Neural cell (in vitro differentiated cells): ENCODE measurements at regions not wholly inside any gene's neighbourhood (a gene's known extent, or its start where the extent isn't known, plus 50 kb on each side); places are given as distances from the start of the nearest gene placed in this dataset.

Experiments used
- H2AFZ ChIP-seq: fragments of 200-600, 300-800 bp; sonication (generic), shearing (Covaris generic); 2 replicates; pipeline ENCODE4 v1.6.0; 2014; ENCODE audit warnings: low read depth, mild to moderate bottlenecking, antibody characterized with exemption, low read length, moderate library complexity
- H3F3A ChIP-seq: fragments of 200-600 bp; shearing (Covaris generic); 2 replicates; pipeline ENCODE4 v1.6.1; 2016; ENCODE audit warnings: mild to moderate bottlenecking, moderate library complexity, mixed read lengths, antibody characterized with exemption, low read length; ENCODE audit not compliant: insufficient read depth, poor library complexity, severe bottlenecking
- H3K27ac ChIP-seq: fragments of 200-600, 300-800 bp; sonication (generic), shearing (Covaris generic); 2 replicates; pipeline ENCODE4 v1.5.1; 2014; ENCODE audit warnings: mild to moderate bottlenecking, low read length, moderate library complexity
- H3K27me3 ChIP-seq: fragments of 300-800, 200-600 bp; sonication (generic), shearing (Covaris generic); 2 replicates; pipeline ENCODE4 v1.6.0; 2014; ENCODE audit warnings: mild to moderate bottlenecking, low read depth, low read length, moderate library complexity; ENCODE audit not compliant: insufficient read depth
- H3K36me3 ChIP-seq: fragments of 300-800, 200-600 bp; sonication (generic), shearing (Covaris generic); 2 replicates; pipeline ENCODE4 v1.5.1; 2014; ENCODE audit warnings: mild to moderate bottlenecking, antibody characterized with exemption, low read length, moderate library complexity; ENCODE audit not compliant: insufficient read depth
- H3K4me2 ChIP-seq: fragments of 300-800, 200-600 bp; sonication (generic), shearing (Covaris generic); 2 replicates; pipeline ENCODE4 v1.6.0; 2014; ENCODE audit warnings: mild to moderate bottlenecking, low read length
- H3K4me3 ChIP-seq: fragments of 300-800, 200-600 bp; sonication (generic), shearing (Covaris generic); 2 replicates; pipeline ENCODE4 v1.5.1; 2014; ENCODE audit warnings: mild to moderate bottlenecking, low read length, moderate library complexity
- H3K79me2 ChIP-seq: fragments of 200-600 bp; shearing (Covaris generic); replicated peaks from 2 replicates; pipeline ENCODE4 v1.6.0; 2014; ENCODE audit warnings: mild to moderate bottlenecking, low read length, moderate library complexity; ENCODE audit not compliant: insufficient read depth
- H3K9ac ChIP-seq: fragments of 300-800, 200-600 bp; sonication (generic), shearing (Covaris generic); 2 replicates; pipeline ENCODE4 v1.6.1; 2016; ENCODE audit warnings: mild to moderate bottlenecking, low read length, mixed read lengths
- H3K9me2 ChIP-seq: fragments of 200-600 bp; shearing (Covaris generic); 2 replicates; pipeline ENCODE4 v1.6.1; 2016; ENCODE audit warnings: mild to moderate bottlenecking, low read length, mixed read lengths; ENCODE audit not compliant: insufficient read depth
- H3K9me3 ChIP-seq: fragments of 200-600, 300-800 bp; sonication (generic), shearing (Covaris generic); 2 replicates; pipeline ENCODE4 v1.6.1; 2016; ENCODE audit warnings: mild to moderate bottlenecking, mixed run types, low read length, moderate library complexity, mixed read lengths
- H4K20me1 ChIP-seq: fragments of 200-600 bp; shearing (Covaris generic); 2 replicates; pipeline ENCODE4 v1.6.1; 2016; ENCODE audit warnings: mild to moderate bottlenecking, mixed run types; ENCODE audit not compliant: insufficient read depth
- CTCF ChIP-seq: fragments of 450-650 bp; IDR thresholded peaks from 2 replicates; pipeline ENCODE4 v1.5.1; 2014; ENCODE audit warnings: antibody characterized with exemption, mild to moderate bottlenecking, moderate library complexity; ENCODE audit not compliant: poor library complexity, severe bottlenecking
- EP300 ChIP-seq: fragments of 450-650 bp; conservative IDR thresholded peaks from 2 replicates; pipeline ENCODE4 v1.6.1; 2014; ENCODE audit warnings: antibody characterized with exemption, mild to moderate bottlenecking, moderate library complexity; ENCODE audit not compliant: poor library complexity, severe bottlenecking
- EZH2 ChIP-seq: fragments of 200-600, 300-800 bp; shearing (Covaris generic), sonication (generic); IDR thresholded peaks from 2 replicates; pipeline ENCODE4 v1.6.1; 2014; ENCODE audit warnings: antibody characterized with exemption, low read length, borderline replicate concordance, mild to moderate bottlenecking; ENCODE audit not compliant: insufficient read depth, poor library complexity, severe bottlenecking
- MXI1 ChIP-seq: fragments of 450-650 bp; conservative IDR thresholded peaks from 2 replicates; pipeline ENCODE4 v1.6.1; 2014; ENCODE audit warnings: antibody characterized with exemption, mild to moderate bottlenecking; ENCODE audit not compliant: poor library complexity, severe bottlenecking
- POLR2AphosphoS5 ChIP-seq: IDR thresholded peaks from 2 replicates; pipeline ENCODE4 v1.6.1; 2012
- RAD21 ChIP-seq: fragments of 450-650 bp; conservative IDR thresholded peaks from 2 replicates; pipeline ENCODE4 v1.6.1; 2014; ENCODE audit warnings: antibody characterized with exemption, mild to moderate bottlenecking, moderate library complexity
- REST ChIP-seq: IDR thresholded peaks from 2 replicates; pipeline ENCODE4 v1.6.1; 2012; ENCODE audit warnings: borderline replicate concordance
- SMC3 ChIP-seq: fragments of 450-650 bp; conservative IDR thresholded peaks from 2 replicates; pipeline ENCODE4 v1.6.1; 2014; ENCODE audit warnings: antibody characterized with exemption, mild to moderate bottlenecking, moderate library complexity; ENCODE audit not compliant: poor library complexity
- TAF1 ChIP-seq: IDR thresholded peaks from 2 replicates; pipeline ENCODE4 v1.6.1; 2012; ENCODE audit warnings: low read depth

GRCh38 chr12:78483767-78484315 lies 380.7 kb upstream of the SYT1 start:
- Histone ChIP-seq H3F3A (no peaks in the 10 kb centered on the region), H3K9me2 (no peaks in the 10 kb centered on the region), H3K79me2 (no peaks in the 10 kb centered on the region), H3K27me3 (no peaks in the 10 kb centered on the region), H3K4me3 (no peak overlapping the region), H3K36me3 (no peaks in the 10 kb centered on the region), H3K4me2 (no peak overlapping the region), H2AFZ (no peak overlapping the region), H3K9me3 (no peaks in the 10 kb centered on the region), H3K9ac (no peak overlapping the region), H3K27ac (no peak overlapping the region), H4K20me1 (no peaks in the 10 kb centered on the region)
- no peak for TF ChIP-seq POLR2AphosphoS5
- TF ChIP-seq RAD21, result no peak
- no peak for TF ChIP-seq EP300
- no peak for TF ChIP-seq MXI1
- no peak for TF ChIP-seq TAF1
- no peak for TF ChIP-seq REST
- no peak for TF ChIP-seq EZH2
- no peak for TF ChIP-seq CTCF
- TF ChIP-seq SMC3, result no peak

- Histone ChIP-seq H3K9me2 (no peaks in the 10 kb centered on the region), H3F3A (no peaks in the 10 kb centered on the region), H3K36me3 (no peaks in the 10 kb centered on the region), H3K27ac (no peak overlapping the region), H3K4me3 (no peak overlapping the region), H3K79me2 (no peaks in the 10 kb centered on the region), H3K9ac (no peak overlapping the region), H2AFZ (no peak overlapping the region), H3K27me3 (no peaks in the 10 kb centered on the region), H3K9me3 (no peaks in the 10 kb centered on the region), H3K4me2 (no peak overlapping the region), H4K20me1 (no peaks in the 10 kb centered on the region)
- TF ChIP-seq SMC3 (no peak), EP300 (no peak), TAF1 (no peak), POLR2AphosphoS5 (no peak), EZH2 (no peak), CTCF (no peak), MXI1 (no peak), REST (no peak), RAD21 (no peak)
These were observed 374.6 kb upstream of the SYT1 start for GRCh38 chr12:78489990-78490389.
